CD4-positive, alpha-beta T cell treated with Interferon alpha-2 for 1 hour (primary cell): ENCODE measurements at regions not wholly inside any gene's neighbourhood (a gene's known extent, or its start where the extent isn't known, plus 50 kb on each side); places are given as distances from the start of the nearest gene placed in this dataset.
"Not testable (repeated sequence)": the region's sequence is repeated elsewhere in the genome, so short reads cannot be mapped to it uniquely, and the experiment has no call there.

Source experiments
- DNase-seq, 2 donors: peaks; one replicate each; pipeline ENCODE4 v3.0.0-alpha.2; 2020 to 2022

DNA sequence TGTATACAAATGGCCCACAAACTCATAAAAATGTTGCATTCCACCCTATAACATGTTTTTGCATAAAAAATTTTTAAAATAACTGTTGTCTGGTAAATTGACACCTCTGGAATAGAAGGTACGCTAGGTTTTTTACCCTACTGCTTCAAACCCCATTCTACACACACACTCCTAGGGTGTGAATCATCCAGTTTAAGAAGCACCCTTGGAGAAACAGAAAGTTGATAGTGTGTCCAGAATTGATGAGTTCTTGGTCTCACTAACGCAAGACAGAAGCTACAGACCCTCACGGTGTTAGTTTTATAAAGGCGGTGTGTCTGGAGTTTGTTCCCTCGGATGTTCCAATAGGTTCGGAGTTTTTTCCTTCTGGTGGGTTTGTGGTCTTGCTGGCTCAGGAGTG lies 158.5 kb downstream of the KLRB1 start:
- no peak for DNase-seq

DNA sequence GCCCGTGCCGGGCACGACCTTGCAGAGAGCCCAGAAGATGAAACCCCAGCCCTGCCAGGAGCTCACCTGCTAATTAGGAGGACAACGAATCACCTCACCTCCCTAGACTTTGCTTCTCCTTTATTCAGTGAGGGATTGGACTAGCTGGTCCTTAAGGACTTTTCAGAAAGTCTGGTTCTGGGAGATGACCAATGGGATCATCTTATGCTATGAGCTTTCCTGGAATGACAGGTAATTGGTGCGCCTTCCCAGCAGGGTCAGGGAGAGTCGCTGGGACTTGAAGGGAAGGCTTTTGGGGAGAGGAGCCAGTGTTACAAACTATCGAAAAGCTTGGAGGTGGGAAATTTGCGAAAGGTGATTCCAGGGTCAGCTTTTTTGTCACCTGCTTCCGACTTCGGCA lies 159.1 kb downstream of the KLRB1 start:
- DNase-seq: not testable (repeated sequence)

DNA sequence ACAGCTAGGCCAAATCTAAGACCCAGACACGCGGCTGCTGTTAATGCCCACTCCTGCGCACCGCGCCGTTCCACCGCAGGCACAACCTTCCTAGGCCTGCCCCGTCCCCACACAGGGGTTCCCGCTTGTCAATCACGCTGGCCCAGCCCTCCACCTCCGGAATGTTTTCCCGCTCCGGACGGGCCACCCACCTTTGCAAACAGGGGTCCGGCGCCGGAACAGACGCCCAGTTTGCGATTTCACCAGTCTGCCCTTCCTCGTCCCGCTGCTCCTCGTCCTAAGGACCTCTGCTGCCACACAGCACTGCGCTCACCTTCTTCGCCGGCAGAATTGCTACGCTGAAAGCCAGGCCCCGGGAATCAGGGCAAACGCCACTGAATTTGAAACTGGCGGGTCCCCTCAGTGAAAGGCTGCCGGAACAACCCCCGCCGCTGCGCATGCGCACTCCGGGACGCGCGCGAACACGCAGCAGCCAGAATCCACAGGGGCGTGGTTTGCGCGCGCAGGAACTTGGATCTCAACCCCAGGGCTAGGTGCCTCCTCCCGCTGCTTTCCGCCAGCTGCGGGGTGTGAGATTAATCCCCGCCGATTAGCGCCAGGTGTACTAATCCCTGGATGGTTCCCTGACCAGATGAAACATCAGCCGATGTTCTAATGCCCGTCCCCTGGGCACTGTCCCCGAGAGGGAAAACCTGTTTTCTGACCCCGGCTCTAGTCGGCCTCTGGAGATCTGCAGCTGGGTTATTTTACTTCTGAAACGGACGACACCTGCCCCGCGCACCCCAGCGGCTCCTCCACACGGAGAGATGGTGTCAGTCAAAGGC lies 159.7 kb downstream of the KLRB1 start:
- DNase-seq: peak; percentile 93 to 94

DNA sequence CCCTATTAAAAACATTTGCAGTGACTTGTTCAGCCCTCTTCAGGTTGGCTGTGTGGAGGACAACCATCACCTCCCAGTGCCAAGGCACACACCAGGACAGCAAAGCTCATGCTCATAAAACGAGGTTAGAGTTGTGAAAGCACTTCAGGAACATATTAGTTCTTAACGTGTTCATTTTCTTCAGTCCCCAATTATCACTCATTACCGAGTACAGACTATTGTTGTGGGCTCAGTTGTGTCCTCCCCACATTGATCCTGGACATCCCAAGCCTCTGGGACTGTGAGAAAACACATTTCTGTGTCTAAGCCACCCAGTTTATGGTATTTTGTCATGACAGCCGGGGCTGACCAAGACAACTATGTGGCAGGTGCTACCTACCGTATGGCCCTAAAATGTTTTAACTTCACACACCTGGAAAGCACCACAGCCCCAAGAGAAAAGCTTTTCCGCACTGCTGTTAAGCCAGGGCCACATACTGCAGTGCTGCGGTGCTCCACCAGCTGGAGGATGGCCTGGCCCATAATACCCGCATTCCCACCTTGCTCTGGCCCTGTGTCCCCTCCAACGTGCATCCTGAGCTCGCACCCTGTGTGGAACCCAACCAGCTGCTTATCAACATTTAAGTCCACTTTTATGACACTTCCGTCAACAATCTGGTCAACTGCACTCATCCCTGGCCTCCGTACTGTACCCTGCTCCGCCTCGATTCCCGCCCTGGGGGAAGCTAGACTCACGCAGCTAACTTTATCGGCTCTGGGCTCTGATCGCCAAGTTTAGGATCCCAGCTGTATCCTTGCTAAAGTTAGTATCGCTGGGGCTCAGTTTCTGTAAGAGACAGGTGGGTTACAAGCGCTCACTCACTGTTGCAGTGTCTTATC lies 160.6 kb downstream of the KLRB1 start:
- not testable (repeated sequence) for DNase-seq

DNA sequence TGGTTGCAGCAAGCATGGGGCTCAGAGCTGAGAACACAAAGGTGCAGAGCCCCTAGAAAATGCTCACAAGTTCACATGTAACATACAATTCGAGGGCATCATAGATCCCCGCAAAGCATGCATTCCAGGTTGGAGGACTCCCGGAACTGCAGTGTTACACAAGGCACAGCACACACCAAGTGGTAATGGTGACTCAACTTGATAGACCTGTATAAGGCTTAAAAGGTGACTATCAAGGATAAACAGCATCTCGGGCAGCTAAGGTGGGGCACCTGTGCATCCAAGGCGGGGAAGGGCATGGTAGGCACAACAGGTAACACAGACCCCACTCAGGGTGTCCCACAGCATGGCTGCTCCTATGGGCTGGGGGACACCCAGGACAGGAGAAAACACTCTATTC lies 167.3 kb downstream of the KLRB1 start:
- DNase-seq: not testable (repeated sequence)

DNA sequence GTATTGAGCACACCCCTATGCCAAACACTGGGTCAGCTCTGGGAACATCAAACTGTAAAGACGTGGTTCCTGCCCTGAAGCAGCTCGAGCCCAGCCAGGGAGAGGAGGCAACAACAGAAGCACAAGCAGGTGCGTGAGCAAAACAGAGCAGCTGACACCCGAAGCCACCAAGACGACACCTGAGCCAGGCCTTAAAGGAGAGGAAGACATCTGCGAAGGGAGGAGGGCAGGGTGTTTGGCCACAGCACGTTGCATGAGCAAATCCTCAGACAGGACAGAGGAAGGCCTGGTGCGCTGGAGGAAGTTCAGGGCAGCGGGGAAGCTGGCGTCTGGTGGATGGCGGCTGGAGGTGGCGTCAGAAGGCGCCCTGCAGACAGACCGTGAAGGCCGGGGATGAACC lies 172.0 kb downstream of the KLRB1 start:
- DNase-seq: peak in 1 of 2 donors; percentile 47

DNA sequence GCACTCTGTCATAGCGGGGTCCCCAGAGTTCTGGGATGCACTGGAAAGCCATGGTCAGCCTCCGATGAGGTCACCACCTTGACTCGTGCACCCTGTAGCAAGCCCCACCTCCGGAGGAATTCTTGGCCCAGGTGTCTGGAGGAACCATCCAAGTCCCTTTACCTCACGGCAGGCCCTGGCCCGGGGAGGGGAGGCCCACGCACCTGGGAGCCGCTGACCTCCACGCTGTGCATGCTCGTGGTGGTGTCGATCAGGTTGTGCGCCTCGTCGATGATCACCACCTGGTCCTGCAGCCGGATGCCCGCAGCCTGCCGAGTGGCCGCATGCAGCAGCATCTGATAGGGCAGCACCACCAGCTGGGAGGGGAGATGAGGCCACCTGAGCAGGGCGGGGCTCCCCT lies 177.3 kb downstream of the KLRB1 start:
- DNase-seq: not testable (repeated sequence)

DNA sequence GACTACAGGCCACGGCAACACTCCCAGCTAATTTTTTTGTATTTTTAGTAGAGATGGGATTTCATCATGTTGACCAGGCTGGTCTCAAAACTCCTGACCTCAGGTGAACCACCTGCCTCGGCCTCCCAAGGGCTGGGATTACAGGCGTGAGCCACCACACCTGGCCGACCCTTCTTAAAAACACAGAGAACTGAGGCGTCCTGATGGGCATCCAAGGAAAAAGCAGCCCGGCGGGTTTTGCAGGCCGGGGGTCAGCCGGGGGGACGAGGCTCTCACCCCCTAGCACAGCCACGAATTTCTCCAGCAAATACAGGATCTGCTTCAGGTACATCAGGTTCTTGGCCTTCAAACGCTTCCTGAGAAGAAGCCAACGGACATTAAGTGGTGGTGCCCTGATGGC lies 178.9 kb downstream of the KLRB1 start:
- DNase-seq: not testable (repeated sequence)

DNA sequence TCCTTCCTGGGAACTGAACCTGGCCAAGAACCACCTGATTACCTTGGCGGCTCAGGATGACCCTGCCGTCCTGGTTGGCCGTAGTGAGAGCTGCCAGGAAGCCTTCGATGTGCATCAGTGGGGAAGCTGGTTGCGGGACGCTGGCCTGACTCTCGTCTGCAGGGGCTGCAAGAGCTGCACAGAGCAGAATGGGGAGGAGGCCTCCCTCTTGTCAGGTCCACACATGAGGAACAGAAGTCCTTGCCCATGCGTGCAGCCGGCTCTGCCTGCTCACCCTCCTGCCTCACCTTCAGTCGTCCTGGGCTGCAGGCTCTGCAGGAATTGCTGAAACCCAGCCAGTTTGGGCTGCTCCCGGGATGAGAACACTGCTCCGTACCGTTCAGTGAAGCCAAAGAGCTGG lies 182.3 kb downstream of the KLRB1 start:
- not testable (repeated sequence) for DNase-seq

DNA sequence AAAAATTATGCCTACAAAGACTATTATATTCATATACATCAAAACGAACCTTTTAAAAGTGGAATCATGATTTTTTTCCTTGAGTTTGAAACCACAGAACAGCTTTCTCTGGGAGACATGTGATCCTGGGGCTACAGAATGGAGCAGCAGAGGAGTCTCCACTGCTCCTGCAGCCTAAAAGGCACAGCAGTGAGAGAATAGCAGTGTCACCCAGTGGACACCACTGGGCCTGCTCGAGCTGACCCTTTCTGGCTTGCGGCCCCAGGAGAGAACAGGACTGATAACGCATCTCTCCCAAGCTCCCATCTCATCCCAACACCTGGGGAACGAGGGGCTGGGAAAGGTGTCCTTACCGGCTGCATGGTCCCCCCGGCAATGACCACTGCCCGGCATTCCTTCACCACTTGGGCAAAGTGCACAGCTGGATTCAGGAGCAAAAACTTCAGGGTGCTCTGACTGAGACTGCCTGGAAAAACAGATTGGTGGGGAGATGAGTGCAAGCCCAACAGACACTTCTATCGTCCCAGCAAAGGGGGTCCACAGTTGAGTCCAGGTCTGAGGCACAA lies 183.5 kb downstream of the KLRB1 start:
- DNase-seq: not testable (repeated sequence)

DNA sequence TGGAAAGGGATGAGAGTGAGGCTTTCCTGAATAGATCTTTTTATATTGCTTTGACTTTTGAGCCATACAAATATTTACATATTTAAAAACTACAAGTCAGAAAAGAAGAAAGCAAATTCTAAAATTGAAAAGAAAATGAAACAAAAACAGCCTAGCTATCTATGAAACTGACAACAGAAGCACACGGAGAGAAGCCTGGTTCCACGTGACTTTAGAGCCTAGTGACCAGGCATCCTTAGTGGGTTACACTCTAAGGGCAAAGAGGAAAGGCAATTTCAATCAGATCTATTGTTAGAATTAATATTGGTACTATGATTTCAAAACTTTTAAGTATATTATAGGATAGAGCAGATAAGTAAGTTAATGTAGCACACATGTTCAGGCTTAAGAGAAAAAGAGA lies 185.0 kb downstream of the KLRB1 start:
- not testable (repeated sequence) for DNase-seq

DNA sequence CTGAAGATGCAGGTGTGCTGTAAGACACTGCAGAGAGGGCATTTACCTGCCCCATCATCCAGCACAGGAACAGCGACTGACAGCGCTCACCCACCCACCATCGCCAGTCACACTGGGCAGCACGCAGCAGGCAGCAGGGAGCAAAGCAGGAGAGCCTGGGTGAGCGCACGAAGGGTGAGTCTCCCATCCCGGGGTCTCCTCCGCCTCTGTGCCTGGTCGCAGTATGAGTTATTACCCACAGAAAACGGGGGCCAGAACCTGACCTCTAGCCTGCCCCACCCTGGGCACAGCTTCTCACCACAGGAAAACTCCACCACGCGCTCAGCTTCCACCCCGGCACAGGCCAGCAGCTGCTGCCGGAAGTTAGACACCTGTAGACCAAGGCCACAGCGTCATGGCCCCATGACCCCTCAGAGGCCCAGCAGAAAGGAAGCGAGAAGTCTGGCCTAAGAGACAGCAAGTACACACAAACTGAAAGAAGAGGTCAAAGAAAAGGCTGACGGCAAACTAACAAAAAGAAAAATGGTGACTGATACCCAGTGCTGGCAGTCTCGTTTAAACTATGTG lies 186.1 kb downstream of the KLRB1 start:
- DNase-seq: not testable (repeated sequence)

DNA sequence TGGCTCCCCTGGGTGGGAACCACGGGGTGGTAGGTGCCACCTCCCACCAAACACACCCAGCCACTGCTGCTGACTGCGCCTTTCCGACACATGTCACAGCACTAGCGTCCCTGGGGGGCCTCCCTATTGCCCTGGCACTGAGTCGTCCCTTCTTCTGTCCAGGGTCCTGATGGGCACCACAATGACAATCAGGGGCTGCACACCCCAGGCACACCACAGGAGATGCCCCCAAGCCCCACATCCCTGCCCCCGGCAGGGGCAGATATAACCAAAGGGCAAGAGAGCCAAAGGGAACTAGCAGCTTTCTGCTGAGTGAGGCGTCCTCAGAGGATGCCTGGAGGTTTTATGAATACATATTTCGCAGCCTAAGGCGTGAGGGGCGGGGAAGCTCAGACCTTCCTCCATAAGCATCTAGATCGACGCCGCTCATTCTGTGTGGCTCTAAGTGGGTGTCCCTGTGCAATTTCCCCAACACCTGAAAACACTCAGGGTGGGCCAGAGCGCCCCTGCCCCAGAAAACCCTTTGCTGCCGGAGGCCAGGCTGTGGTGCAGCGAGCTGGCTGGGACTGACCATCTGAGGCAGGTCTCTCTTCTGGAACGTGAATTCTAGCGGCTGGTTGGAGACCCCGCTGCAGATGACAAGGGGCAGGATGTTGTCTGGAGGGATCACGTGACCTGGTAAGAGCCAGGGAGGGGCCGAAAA lies 186.7 kb downstream of the KLRB1 start:
- DNase-seq: not testable (repeated sequence)

DNA sequence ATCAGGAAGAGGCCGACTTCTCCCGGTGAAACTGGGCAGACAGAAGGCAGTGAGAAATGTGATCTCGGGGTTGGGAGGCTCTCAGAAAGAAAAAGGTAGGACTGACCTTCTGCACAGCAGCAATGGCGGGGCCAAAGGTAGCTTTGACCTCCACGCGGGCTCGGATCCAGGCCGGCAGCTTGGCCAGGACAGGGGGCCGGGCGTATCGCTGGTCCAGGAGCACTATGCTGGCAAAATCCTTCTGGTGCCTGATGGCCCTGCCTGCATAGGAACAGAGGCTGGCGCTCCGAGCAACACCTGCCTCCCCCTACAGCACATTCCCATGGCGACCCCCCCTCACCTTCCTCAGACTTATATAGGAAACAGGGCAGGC lies 189.1 kb downstream of the KLRB1 start:
- not testable (repeated sequence) for DNase-seq

DNA sequence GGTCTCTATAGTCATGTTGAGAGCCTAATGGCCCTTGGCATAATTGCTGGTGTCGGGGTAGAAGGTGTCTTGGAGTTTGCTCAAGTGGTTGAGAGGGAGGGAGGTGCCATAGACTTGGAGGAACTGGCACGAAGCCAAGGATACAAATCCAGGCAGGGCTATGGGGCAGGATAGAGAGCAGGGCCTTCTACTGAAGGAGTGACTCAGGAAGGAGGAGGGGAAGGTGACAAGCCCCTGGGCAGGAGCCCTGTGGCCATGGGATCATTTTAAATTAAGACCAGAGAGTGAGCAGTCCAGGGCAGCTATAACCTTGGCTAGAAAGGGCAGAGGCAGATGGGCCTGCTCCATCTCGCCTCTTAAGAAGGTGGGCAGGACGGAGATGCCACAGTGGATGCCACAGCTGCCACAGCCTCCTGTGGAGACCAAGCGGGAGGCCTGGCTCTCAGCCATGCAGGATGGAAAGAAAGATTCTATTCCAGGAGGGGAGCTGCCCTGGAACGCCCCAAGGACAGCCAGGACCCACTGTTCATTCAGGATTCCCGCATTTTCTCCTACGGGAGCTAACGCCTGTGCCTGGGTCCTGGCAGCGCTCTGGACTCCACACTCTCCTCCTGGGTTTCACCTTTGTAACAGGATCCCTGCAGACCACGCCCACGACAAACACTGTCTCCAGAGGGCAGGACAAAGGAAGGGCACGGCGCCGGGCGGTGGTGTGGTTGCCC lies 189.6 kb downstream of the KLRB1 start:
- DNase-seq: not testable (repeated sequence)

DNA sequence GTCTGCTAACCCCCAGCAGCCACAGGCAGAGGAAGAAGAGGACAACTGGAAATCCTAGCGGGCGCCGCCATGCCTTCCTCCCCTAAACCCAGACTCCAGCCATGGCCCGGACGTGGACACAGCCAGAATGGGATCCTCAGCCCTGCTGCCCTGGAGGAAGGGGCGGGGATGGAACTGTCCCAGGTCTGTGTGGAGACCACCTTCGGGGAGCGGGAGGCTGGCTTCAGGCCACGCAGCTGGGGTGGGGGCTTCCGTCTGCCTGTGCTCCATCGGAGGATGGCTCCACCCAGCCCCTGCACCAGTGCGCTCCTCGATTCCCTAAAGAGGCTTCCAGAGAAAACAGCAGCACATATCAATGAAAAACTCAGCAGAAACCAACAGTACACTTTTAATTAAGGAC lies 190.4 kb downstream of the KLRB1 start:
- DNase-seq: not testable (repeated sequence)

DNA sequence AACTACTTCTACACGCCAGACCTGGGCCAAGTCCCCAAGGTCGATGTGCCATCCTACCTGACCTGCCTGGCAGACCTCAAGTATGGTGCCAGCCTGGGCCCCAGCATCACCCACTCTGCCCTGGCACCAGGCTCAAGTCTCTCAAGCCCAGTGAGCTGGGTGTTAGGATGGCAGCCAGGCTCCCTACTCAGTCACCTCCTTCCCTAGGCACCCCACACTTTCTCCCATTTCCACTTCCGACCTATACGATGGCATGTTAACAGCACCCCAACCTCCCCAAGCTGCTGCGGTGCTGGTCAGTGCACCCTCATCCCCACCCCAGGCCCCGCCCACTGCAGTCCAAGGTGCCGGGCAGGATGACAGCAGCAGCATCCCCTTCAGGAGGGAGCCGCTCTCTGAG lies 191.4 kb downstream of the KLRB1 start:
- DNase-seq: not testable (repeated sequence)

DNA sequence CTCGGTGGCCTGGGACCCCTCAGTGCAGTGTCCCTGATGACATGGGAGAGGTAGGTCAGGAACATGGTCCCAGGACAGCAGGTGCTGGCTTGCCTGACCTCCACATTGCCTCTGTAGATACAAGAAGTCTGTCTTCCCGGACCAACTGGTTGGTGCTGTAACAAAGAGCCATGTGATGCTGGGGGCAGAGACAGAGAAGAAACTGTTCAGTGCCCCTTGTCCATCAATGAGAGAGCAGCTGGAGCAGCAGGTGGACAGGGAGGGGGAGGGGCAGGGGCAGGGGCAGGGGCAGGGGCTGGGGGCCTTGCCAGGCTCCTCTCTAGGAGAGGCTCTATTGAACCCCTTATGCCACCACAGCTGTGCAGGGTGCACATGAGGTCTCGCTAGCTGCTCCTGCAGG lies 191.8 kb downstream of the KLRB1 start:
- not testable (repeated sequence) for DNase-seq

DNA sequence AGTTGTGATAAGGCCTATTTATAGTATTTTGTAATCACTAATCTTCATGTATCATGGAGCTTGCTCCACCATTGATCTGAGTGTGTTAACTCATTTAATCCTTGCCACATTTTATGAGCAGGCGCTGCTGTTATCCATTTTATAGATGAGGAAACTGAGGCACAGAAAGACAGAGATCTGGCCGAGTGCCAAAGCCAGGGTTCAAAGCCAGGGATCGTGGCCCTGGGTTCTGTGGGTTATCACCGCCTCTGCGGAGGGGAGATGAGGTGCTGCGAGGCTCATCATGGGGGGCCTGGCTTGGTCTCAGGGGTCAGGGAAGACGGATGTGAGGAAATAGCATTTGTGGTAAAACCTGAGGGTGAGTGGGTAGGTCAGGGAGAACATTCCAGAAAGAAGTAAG lies 193.9 kb downstream of the KLRB1 start:
- DNase-seq: not testable (repeated sequence)

DNA sequence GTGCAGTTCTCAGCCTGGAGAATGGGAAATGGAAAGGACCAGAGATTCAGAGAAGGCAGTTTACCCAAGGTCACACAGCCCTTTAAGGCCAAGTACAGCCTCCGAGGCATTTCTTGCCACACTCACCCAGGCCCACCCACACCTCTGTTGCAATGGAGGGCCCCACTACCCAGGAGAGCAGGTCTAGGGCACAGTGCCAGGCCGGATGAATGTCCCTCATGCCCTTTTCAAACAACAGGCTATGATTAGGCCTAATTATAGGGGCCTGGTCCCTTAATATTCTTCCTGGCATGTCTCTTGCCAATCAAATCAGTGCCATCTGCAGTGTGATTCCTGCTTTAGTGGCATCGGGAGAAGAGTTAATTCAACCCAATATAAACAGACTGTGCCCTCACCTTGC lies 195.3 kb downstream of the KLRB1 start:
- DNase-seq: not testable (repeated sequence)

DNA sequence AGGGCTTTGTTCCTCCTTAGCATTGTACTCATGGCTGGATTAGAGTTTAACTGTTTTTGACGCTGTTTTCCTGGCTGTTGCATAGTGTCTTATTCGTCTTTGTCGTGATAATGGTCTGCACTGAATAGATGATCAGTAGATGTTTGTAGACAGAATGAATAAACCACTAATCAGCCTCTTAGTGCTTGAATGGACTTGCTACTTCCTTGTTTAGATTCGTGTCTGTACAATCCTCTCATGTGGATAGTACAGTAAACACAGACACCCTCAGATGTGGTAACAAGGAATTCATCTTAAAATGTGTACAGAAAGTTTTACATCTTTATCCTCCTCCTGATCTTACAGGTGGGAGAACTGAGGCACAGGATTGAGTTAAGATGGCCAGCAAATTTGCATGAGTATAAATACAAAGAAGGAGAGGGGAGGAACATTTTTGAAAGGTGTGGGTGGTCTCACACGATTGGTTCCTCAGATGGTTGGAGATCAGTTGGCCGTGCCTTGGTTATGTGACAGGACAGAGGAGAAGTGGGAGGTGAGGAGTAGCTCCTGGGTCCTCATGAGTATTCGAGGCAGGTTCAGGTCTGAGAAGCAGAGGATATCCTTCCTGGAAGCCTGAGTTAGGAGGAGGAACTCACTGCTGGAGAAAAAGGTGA lies 196.0 kb downstream of the KLRB1 start:
- DNase-seq: not testable (repeated sequence)
